ENCODE measurements at regions not wholly inside any gene's neighbourhood (a gene's known extent, or its start where the extent isn't known, plus 50 kb on each side); places are given as distances from the start of the nearest gene placed in this dataset.

- TF ChIP-seq POLR2A (IDR thresholded peaks at IDR 0.05; ENCODE audit: control extremely low read depth in 1 of 2, low read depth in 2 of 2, low read length in 2 of 2): no peak
- TF ChIP-seq MAX (IDR thresholded peaks at IDR 0.05): no peak
- no peak for TF ChIP-seq POLR2AphosphoS5 (IDR thresholded peaks at IDR 0.05; ENCODE audit: low read depth, low read length)
- no peak for TF ChIP-seq YY1 (IDR thresholded peaks at IDR 0.05; ENCODE audit: low read depth, low read length)
- no peak for TF ChIP-seq CTCF (IDR thresholded peaks at IDR 0.05; ENCODE audit: control extremely low read depth in 1 of 3, insufficient read depth in 1 of 3, low read depth in 1 of 3, low read length in 3 of 3)
- TF ChIP-seq EZH2 (IDR thresholded peaks at IDR 0.05; ENCODE audit: low read depth, low read length, severe bottlenecking): no peak
- no peak for TF ChIP-seq MAFK (IDR thresholded peaks at IDR 0.05; ENCODE audit: low read depth, low read length)
- no peak for TF ChIP-seq CBX8 (IDR thresholded peaks at IDR 0.05; ENCODE audit: borderline replicate concordance, low read depth, low read length)
- no peak for TF ChIP-seq KDM1A (IDR thresholded peaks at IDR 0.05; ENCODE audit: borderline replicate concordance, low read length)
- TF ChIP-seq, protein P1, sequence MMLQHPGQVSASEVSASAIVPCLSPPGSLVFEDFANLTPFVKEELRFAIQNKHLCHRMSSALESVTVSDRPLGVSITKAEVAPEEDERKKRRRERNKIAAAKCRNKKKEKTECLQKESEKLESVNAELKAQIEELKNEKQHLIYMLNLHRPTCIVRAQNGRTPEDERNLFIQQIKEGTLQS (IDR thresholded peaks at IDR 0.05; ENCODE audit: insufficient read depth, low read depth, low read length): no peak
- TF ChIP-seq, protein P2, sequence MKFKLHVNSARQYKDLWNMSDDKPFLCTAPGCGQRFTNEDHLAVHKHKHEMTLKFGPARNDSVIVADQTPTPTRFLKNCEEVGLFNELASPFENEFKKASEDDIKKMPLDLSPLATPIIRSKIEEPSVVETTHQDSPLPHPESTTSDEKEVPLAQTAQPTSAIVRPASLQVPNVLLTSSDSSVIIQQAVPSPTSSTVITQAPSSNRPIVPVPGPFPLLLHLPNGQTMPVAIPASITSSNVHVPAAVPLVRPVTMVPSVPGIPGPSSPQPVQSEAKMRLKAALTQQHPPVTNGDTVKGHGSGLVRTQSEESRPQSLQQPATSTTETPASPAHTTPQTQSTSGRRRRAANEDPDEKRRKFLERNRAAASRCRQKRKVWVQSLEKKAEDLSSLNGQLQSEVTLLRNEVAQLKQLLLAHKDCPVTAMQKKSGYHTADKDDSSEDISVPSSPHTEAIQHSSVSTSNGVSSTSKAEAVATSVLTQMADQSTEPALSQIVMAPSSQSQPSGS (IDR thresholded peaks at IDR 0.05; ENCODE audit: low read length): no peak
- no peak for TF ChIP-seq SP1 (IDR thresholded peaks at IDR 0.05; ENCODE audit: low read depth, low read length)
Observed at GRCh38 chr4:31009926-31010325, 289.8 kb downstream of the PCDH7 start.
